HepG2 (cell line): ENCODE measurements at regions not wholly inside any gene's neighbourhood (a gene's known extent, or its start where the extent isn't known, plus 50 kb on each side); places are given as distances from the start of the nearest gene placed in this dataset.

Experiments used
- ATAC-seq: fragments of 200-7000 bp; cut with Tn5 transposase; 3 replicates; pipeline ENCODE4 v1.9.1; 2020; ENCODE audit warnings: mild to moderate bottlenecking, moderate library complexity
- BruUV-seq: library from RNA; stranded (reverse); fragments of 400-500 nt; replicated peaks from 2 replicates; lab custom pipeline; 2021; lab: Mats Ljungman, UMichigan
- CTCF ChIA-PET: fragments of 300-600 bp; formaldehyde crosslinking; extraction: SDS; loops from one replicate; lab custom pipeline; 2021; ENCODE audit warnings: low total read pairs, inconsistent platforms, low intra/inter-chr PET ratio; lab: Yijun Ruan, JAX
- POLR2A ChIA-PET: fragments of 350-600 bp; sonication (Branson Sonifier 250); formaldehyde crosslinking; loops from one replicate; lab custom pipeline; 2020; ENCODE audit warnings: antibody characterized with exemption, inconsistent platforms; lab: Yijun Ruan, JAX
- DNase-seq: peaks from one replicate; pipeline ENCODE4 v3.0.0-alpha.2; 2015; ENCODE audit warnings: low spot score
- FAIRE-seq: peaks from 3 replicates; lab custom pipeline; 2011; peaks lifted over from hg19 to GRCh38; lab: Jason Lieb, UNC
- H2AFZ ChIP-seq: one replicate; pipeline ENCODE4 v1.6.1; 2011; ENCODE audit warnings: low read length, inconsistent platforms
- H3K27ac ChIP-seq: fragments of 300-600 bp; 3 replicates; pipeline ENCODE4 v1.8.0; 2011; ENCODE audit warnings: mixed run types, mild to moderate bottlenecking, mixed read lengths, low read length, inconsistent platforms; ENCODE audit not compliant: insufficient read depth; ENCODE audit errors: extremely low read length
- H3K27me3 ChIP-seq, 2 experiments: fragments of 200-600 bp in 1 of 2; 2 replicates in 1 of 2; 3 replicates in 1 of 2; pipeline versions ENCODE4 v1.6.0 to v1.8.0; 2011; ENCODE audit warnings: low read length in 2 of 2, mild to moderate bottlenecking in 2 of 2, moderate library complexity in 2 of 2, inconsistent platforms in 1 of 2; ENCODE audit not compliant: insufficient read depth in 2 of 2, control insufficient read depth in 1 of 2
- H3K36me3 ChIP-seq, 2 experiments: fragments of 200-600 bp in 1 of 2; replicated peaks in 1 of 2; 2 replicates in 1 of 2; 3 replicates in 1 of 2; pipeline versions ENCODE4 v1.5.1 to v1.8.0; 2011; ENCODE audit warnings: low read length in 2 of 2, inconsistent platforms in 1 of 2; ENCODE audit not compliant: insufficient read depth in 2 of 2, control insufficient read depth in 1 of 2
- H3K4me1 ChIP-seq: 2 replicates; pipeline ENCODE4 v1.5.1; 2012; ENCODE audit warnings: low read length, inconsistent platforms; ENCODE audit not compliant: insufficient read depth
- H3K4me2 ChIP-seq: 2 replicates; pipeline ENCODE4 v1.6.0; 2011; ENCODE audit warnings: low read depth, low read length, inconsistent platforms
- H3K4me3 ChIP-seq, 3 experiments: fragments of 200-600 bp in 1 of 3; sonication (generic), shearing (Covaris generic) in 1 of 3; replicated peaks in 1 of 3; 2 replicates each; pipeline ENCODE4 v1.5.1; 2011 to 2016; ENCODE audit warnings: low read length in 3 of 3, inconsistent platforms in 2 of 3, low read depth in 2 of 3, mild to moderate bottlenecking in 2 of 3, control low read depth in 1 of 3, mixed read lengths in 1 of 3; ENCODE audit not compliant: insufficient read depth in 1 of 3
- H3K79me2 ChIP-seq: one replicate; pipeline ENCODE4 v1.6.1; 2011; ENCODE audit warnings: low read length, inconsistent platforms; ENCODE audit not compliant: insufficient read depth
- H3K9ac ChIP-seq: 2 replicates; pipeline ENCODE4 v1.6.0; 2011; ENCODE audit warnings: mild to moderate bottlenecking, low read depth, low read length, inconsistent platforms; ENCODE audit not compliant: insufficient read depth
- H3K9me3 ChIP-seq: 2 replicates; pipeline ENCODE4 v1.5.1; 2012; ENCODE audit warnings: mild to moderate bottlenecking, low read length
- H4K20me1 ChIP-seq: 2 replicates; pipeline ENCODE4 v1.6.0; 2011; ENCODE audit warnings: inconsistent platforms, mild to moderate bottlenecking, low read length, moderate library complexity; ENCODE audit not compliant: insufficient read depth
- DZIP1 ChIP-seq: sonication (generic); formaldehyde crosslinking; IDR thresholded peaks from 2 replicates; pipeline ENCODE4 v1.5.0; 2020; ENCODE audit warnings: mild to moderate bottlenecking, missing genetic modification reagents
- MNT ChIP-seq: fragments of 450-650 bp; IDR thresholded peaks from 2 replicates; pipeline ENCODE4 v1.6.1; 2016
- ZBTB39 ChIP-seq: sonication (generic); formaldehyde crosslinking; IDR thresholded peaks from 2 replicates; pipeline ENCODE4 v1.5.0; 2020; ENCODE audit warnings: missing genetic modification reagents
- WGBS: methylation state at CpG from one replicate; pipeline ENCODE4 v1.1.6; 2017; ENCODE audit warnings: low lambda C conversion rate; 5-methylcytosine and 5-hydroxymethylcytosine counted together
- in situ Hi-C: cut with HindIII; loops from 2 replicates; pipeline ENCODE4 v1.10.0; 2017; ENCODE audit warnings: low pct_unique_long_range_greater_than_20kb; ENCODE audit not compliant: extremely low pct_ligation_motif_present
- intact Hi-C: fragments of 100-400 bp; cut with micrococcal nuclease; formaldehyde crosslinking; loops from one replicate; pipeline ENCODE4 v1.10.0; 2022; ENCODE audit not compliant: unreplicated experiment

GRCh38 chr3:144175644-144176425 lies 204.2 kb downstream of the DIPK2A start (continued):
- no peak for TF ChIP-seq DZIP1 (CRISPR knock-in tag)
- TF ChIP-seq MNT = no peak

- FAIRE-seq (no peak), ATAC-seq (no peak), DNase-seq (no peak)
- Histone ChIP-seq H3K27ac (no peak overlapping the region), H2AFZ (no peak overlapping the region), H3K4me3 (no peak overlapping the region), H3K9me3 (0 out of 2 replicates have a peak, but pooled peaks cover 8% of the 10 kb centered on the region), H3K4me1 (no peaks in the 10 kb centered on the region), H3K4me2 (no peak overlapping the region), H4K20me1 (no peaks in the 10 kb centered on the region), H3K27me3 (no peaks in the 10 kb centered on the region), H3K79me2 (no peaks in the 10 kb centered on the region), H3K36me3 (no peaks in the 10 kb centered on the region), H3K9ac (no peak overlapping the region)
- ChIA-PET POLR2A (no interaction called here), CTCF (no interaction called here)
- BruUV-seq = no TSS peak
- no peak for TF ChIP-seq ZBTB39 (CRISPR knock-in tag)
- intact Hi-C loops (no loop called here), in situ Hi-C loops (no loop called here)
- 90% methylated on average over 2 of the region's 2 CpGs for WGBS
Observed at GRCh38 chr3:144177649-144178048, 206.0 kb downstream of the DIPK2A start.
